Omental fat pad (tissue), 3 donors: ENCODE measurements at regions not wholly inside any gene's neighbourhood (a gene's known extent, or its start where the extent isn't known, plus 50 kb on each side); places are given as distances from the start of the nearest gene placed in this dataset.

ENCODE experiments used
- ATAC-seq: fragments of 150-250 bp; one replicate; pipeline ENCODE4 v1.9.1; 2016; ENCODE audit warnings: mild to moderate bottlenecking, moderate library complexity; ENCODE audit not compliant: low FRiP score
- DNase-seq: peaks from one replicate; pipeline ENCODE4 v3.0.0-alpha.2; 2019; ENCODE audit warnings: low spot score
- CTCF ChIP-seq, 3 donors: fragments of 450-650 bp; IDR thresholded peaks; one replicate each; pipeline ENCODE4 v1.5.1; 2016 to 2017; ENCODE audit warnings: antibody characterized with exemption in 3 of 3, mild to moderate bottlenecking in 3 of 3, moderate library complexity in 2 of 3

GRCh38 chr6:74840953-74841352 lies 364.9 kb downstream of the COL12A1 start:
- no peak for DNase-seq
- ATAC-seq: no peak
- TF ChIP-seq CTCF (IDR thresholded peaks at IDR 0.05): no peak

GRCh38 chr6:74834967-74835366 lies 370.9 kb downstream of the COL12A1 start:
- ATAC-seq (no peak), DNase-seq (no peak)
- no peak for TF ChIP-seq CTCF (IDR thresholded peaks at IDR 0.05)

GRCh38 chr6:74826263-74826662 lies 379.6 kb downstream of the COL12A1 start:
- DNase-seq (no peak), ATAC-seq (no peak)
- TF ChIP-seq CTCF (IDR thresholded peaks at IDR 0.05): no peak

GRCh38 chr6:74814440-74814839 lies 391.4 kb downstream of the COL12A1 start:
- ATAC-seq: no peak
- TF ChIP-seq CTCF (IDR thresholded peaks at IDR 0.05): no peak
- no peak for DNase-seq

- no peak for TF ChIP-seq CTCF (IDR thresholded peaks at IDR 0.05)
- no peak for DNase-seq
- ATAC-seq: no peak
Measured at GRCh38 chr6:74807674-74808073, 398.2 kb downstream of the COL12A1 start.

- DNase-seq (no peak), ATAC-seq (peak; percentile 57)
- no peak for TF ChIP-seq CTCF (IDR thresholded peaks at IDR 0.05)
Measured at GRCh38 chr6:74805916-74806696, 399.7 kb downstream of the COL12A1 start.

- DNase-seq: no peak
- TF ChIP-seq CTCF (IDR thresholded peaks at IDR 0.05): no peak
- no peak for ATAC-seq
Measured at GRCh38 chr6:74798302-74798701, 407.6 kb downstream of the COL12A1 start.
